CD4-positive, alpha-beta memory T cell (primary cell): ENCODE measurements at regions not wholly inside any gene's neighbourhood (a gene's known extent, or its start where the extent isn't known, plus 50 kb on each side); places are given as distances from the start of the nearest gene placed in this dataset.

Source experiments
- CTCF ChIA-PET: fragments of 350-600 bp; sonication (Branson Sonifier 250); formaldehyde crosslinking; loops from one replicate; lab custom pipeline; 2021; ENCODE audit warnings: inconsistent platforms; ENCODE audit not compliant: partially characterized antibody; lab: Charles Lee
- POLR2A ChIA-PET: fragments of 350-600 bp; sonication (Branson Sonifier 250); formaldehyde crosslinking; loops from one replicate; lab custom pipeline; 2021; ENCODE audit not compliant: partially characterized antibody; lab: Charles Lee
- DNase-seq, 5 donors: peaks; one replicate each; pipeline versions ENCODE4 v3.0.0 to v3.0.0-alpha.2; 2020 to 2022; ENCODE audit warnings: mixed read lengths in 1 of 5
- H3K27ac ChIP-seq: one replicate; pipeline ENCODE4 v1.7.0; 2013; ENCODE audit warnings: low read depth, low read length
- H3K27me3 ChIP-seq: 2 replicates; pipeline ENCODE4 v1.7.0; 2013; ENCODE audit warnings: mild to moderate bottlenecking, low read length, moderate library complexity; ENCODE audit not compliant: insufficient read depth
- H3K36me3 ChIP-seq: 2 replicates; pipeline ENCODE4 v1.7.0; 2013; ENCODE audit warnings: mild to moderate bottlenecking, low read length, moderate library complexity; ENCODE audit not compliant: insufficient read depth
- H3K4me1 ChIP-seq: 2 replicates; pipeline ENCODE4 v1.7.0; 2013; ENCODE audit warnings: mild to moderate bottlenecking, low read length, moderate library complexity; ENCODE audit not compliant: insufficient read depth
- H3K4me3 ChIP-seq, 2 donors: one replicate each; pipeline ENCODE4 v1.7.0; 2013; ENCODE audit warnings: low read length in 2 of 2, mild to moderate bottlenecking in 1 of 2
- H3K9me3 ChIP-seq, 2 donors: one replicate each; pipeline ENCODE4 v1.7.0; 2013; ENCODE audit warnings: low read length in 2 of 2, control low read depth in 1 of 2; ENCODE audit not compliant: control insufficient read depth in 1 of 2
- H3K27ac Mint-ChIP-seq, 7 donors: one replicate each; pipeline ENCODE4 v1.8.0; 2020 to 2021; ENCODE audit warnings: mixed read lengths in 7 of 7, mild to moderate bottlenecking in 6 of 7, inconsistent platforms in 3 of 7, moderate library complexity in 3 of 7
- H3K27me3 Mint-ChIP-seq, 2 donors: one replicate each; pipeline ENCODE4 v1.8.0; 2020 to 2021; ENCODE audit warnings: mixed read lengths in 2 of 2
- H3K36me3 Mint-ChIP-seq, 2 donors: one replicate each; pipeline ENCODE4 v1.8.0; 2020 to 2021; ENCODE audit warnings: mixed read lengths in 2 of 2, inconsistent platforms in 1 of 2, mild to moderate bottlenecking in 1 of 2
- H3K4me1 Mint-ChIP-seq, 4 donors: one replicate each; pipeline ENCODE4 v1.8.0; 2020 to 2021; ENCODE audit warnings: mixed read lengths in 4 of 4, mild to moderate bottlenecking in 1 of 4
- H3K4me3 Mint-ChIP-seq, 8 donors: one replicate each; pipeline ENCODE4 v1.8.0; 2020 to 2021; ENCODE audit warnings: mixed read lengths in 8 of 8, mild to moderate bottlenecking in 7 of 8, moderate library complexity in 6 of 8, inconsistent platforms in 3 of 8
- H3K9me3 Mint-ChIP-seq, 8 donors: one replicate each; pipeline ENCODE4 v1.8.0; 2020 to 2021; ENCODE audit warnings: mixed read lengths in 8 of 8, mild to moderate bottlenecking in 5 of 8, inconsistent platforms in 3 of 8, moderate library complexity in 1 of 8
- intact Hi-C: fragments of 100-400 bp; cut with micrococcal nuclease; formaldehyde crosslinking; loops from one replicate; pipeline ENCODE4 v1.15.1; 2023

DNA sequence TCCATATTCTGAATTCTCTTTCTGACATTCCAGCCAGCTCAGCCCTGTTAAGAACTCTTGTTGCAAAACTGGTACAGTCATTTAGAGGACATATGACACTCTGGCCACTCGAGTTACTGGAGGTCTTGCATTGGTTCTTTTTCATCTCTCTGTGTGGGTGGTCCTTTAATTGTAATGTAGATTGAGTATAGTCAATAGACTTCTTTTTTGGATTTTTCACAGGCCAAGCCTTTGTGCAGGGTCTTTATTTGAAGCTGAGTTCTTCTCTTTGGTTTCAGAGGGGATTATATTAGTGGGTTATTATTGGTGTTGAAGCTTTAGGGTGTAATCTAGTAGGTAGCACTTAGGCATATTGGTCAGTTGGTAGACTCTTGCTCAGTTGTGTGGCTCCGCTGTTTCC is 118.0 kb upstream of the GIMD1 start:
- Mint-ChIP-seq H3K27me3 (peaks cover 0 to 1% of the 10 kb centered on the region in 2 donors), H3K27ac (no peak overlapping the region), H3K9me3 (peaks cover 4 to 19% (median 9%) of the 10 kb centered on the region in 8 donors), H3K4me3 (no peak overlapping the region), H3K36me3 (no peaks in the 10 kb centered on the region), H3K4me1 (no peaks in the 10 kb centered on the region)
- ChIA-PET CTCF (no interaction called here), POLR2A (no interaction called here)
- Histone ChIP-seq H3K9me3 (no peaks in the 10 kb centered on the region), H3K27ac (no peak overlapping the region), H3K4me1 (no peaks in the 10 kb centered on the region), H3K27me3 (no peaks in the 10 kb centered on the region), H3K36me3 (no peaks in the 10 kb centered on the region), H3K4me3 (no peak overlapping the region)
- intact Hi-C loops, result no loop called here
- DNase-seq, result no peak

DNA sequence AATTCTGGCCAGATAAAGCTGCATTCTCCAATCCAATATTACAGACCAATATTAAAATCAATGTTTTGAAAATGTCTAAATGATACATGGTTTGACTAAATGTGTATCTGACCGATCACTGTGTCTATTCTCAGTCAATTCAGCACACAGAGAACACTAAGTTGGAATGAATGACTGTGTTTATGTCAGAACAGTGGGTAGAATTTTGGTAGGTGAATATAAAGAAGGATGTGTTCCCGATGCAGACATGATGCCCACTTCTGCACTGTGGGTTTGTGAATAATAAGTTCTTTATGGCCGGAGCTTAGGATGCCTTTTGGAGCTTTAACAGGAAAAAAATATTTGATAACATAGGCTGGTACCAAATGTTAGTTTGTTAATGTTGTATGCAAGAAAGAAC is 113.2 kb upstream of the GIMD1 start:
- no peak for DNase-seq
- ChIA-PET POLR2A (no interaction called here), CTCF (no interaction called here)
- H3K36me3 ChIP-seq, result no peaks in the 10 kb centered on the region
- H3K9me3 Mint-ChIP-seq, result peaks cover 0 to 11% (median 8%) of the 10 kb centered on the region in 8 donors
- H3K4me1 Mint-ChIP-seq, result no peaks in the 10 kb centered on the region
- intact Hi-C loops, result no loop called here
- peaks cover 0 to 1% of the 10 kb centered on the region in 2 donors for H3K27me3 Mint-ChIP-seq
- no peaks in the 10 kb centered on the region for H3K36me3 Mint-ChIP-seq
- H3K9me3 ChIP-seq, result no peaks in the 10 kb centered on the region
- H3K27ac ChIP-seq, result no peak overlapping the region
- no peaks in the 10 kb centered on the region for H3K4me1 ChIP-seq
- H3K27ac Mint-ChIP-seq, result no peak overlapping the region
- no peak overlapping the region for H3K4me3 Mint-ChIP-seq
- H3K4me3 ChIP-seq, result no peak overlapping the region
- no peaks in the 10 kb centered on the region for H3K27me3 ChIP-seq

- no peaks in the 10 kb centered on the region for H3K4me1 Mint-ChIP-seq
- no peak overlapping the region for H3K27ac ChIP-seq
- no peaks in the 10 kb centered on the region for H3K36me3 Mint-ChIP-seq
- H3K27me3 Mint-ChIP-seq, result peaks cover 0 to 2% of the 10 kb centered on the region in 2 donors
- H3K4me1 ChIP-seq, result no peaks in the 10 kb centered on the region
- intact Hi-C loops, result no loop called here
- DNase-seq, result no peak
- no peak overlapping the region for H3K4me3 Mint-ChIP-seq
- POLR2A ChIA-PET, result no interaction called here
- no peak overlapping the region for H3K4me3 ChIP-seq
- H3K9me3 Mint-ChIP-seq, result peaks cover 0 to 7% (median 0%) of the 10 kb centered on the region in 8 donors
- no peak overlapping the region for H3K27ac Mint-ChIP-seq
- no peaks in the 10 kb centered on the region for H3K9me3 ChIP-seq
- no peaks in the 10 kb centered on the region for H3K36me3 ChIP-seq
- CTCF ChIA-PET, result no interaction called here
- no peaks in the 10 kb centered on the region for H3K27me3 ChIP-seq
These were observed 109.6 kb upstream of the GIMD1 start for GRCh38 chr4:106478152-106478551.

- intact Hi-C loops, result no loop called here
- H3K4me1 Mint-ChIP-seq, result no peaks in the 10 kb centered on the region
- Histone ChIP-seq H3K27ac (no peak overlapping the region), H3K9me3 (no peaks in the 10 kb centered on the region), H3K36me3 (no peaks in the 10 kb centered on the region), H3K27me3 (no peaks in the 10 kb centered on the region), H3K4me3 (no peak overlapping the region), H3K4me1 (no peaks in the 10 kb centered on the region)
- no peak overlapping the region for H3K27ac Mint-ChIP-seq
- H3K27me3 Mint-ChIP-seq, result peaks cover 2% of the 10 kb centered on the region in 2 donors
- no peaks in the 10 kb centered on the region for H3K36me3 Mint-ChIP-seq
- no peak for DNase-seq
- CTCF ChIA-PET, result no interaction called here
- no peak overlapping the region for H3K4me3 Mint-ChIP-seq
- POLR2A ChIA-PET, result no interaction called here
- peaks cover 0 to 9% (median 3%) of the 10 kb centered on the region in 8 donors for H3K9me3 Mint-ChIP-seq
These were observed 108.2 kb upstream of the GIMD1 start for GRCh38 chr4:106476741-106477140.

DNA sequence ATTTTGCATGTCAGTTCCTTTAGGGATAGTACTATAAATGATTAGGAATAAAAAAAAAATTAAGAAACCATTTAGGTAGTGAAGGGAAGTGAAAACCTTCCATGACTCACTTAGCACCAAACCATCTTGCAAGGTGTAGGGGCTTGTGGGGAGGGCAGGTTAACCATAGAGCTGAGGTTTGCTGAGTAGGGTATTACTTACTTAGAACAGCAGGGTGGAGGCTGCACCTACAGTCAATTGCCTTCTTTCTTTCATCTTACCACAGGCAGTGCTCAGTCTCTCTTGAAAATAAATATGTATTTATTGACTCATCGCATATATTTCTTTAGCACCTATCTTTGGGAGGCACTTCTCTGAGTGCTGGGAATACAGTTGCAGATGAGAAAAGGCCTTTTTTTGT is 104.9 kb upstream of the GIMD1 start:
- ChIA-PET CTCF (no interaction called here), POLR2A (no interaction called here)
- H3K36me3 Mint-ChIP-seq, result no peaks in the 10 kb centered on the region
- H3K4me1 Mint-ChIP-seq, result no peaks in the 10 kb centered on the region
- H3K36me3 ChIP-seq, result no peaks in the 10 kb centered on the region
- H3K27me3 Mint-ChIP-seq, result peaks cover 2% of the 10 kb centered on the region in 2 donors
- H3K27ac Mint-ChIP-seq, result no peak overlapping the region
- H3K27ac ChIP-seq, result no peak overlapping the region
- no peaks in the 10 kb centered on the region for H3K9me3 ChIP-seq
- no peaks in the 10 kb centered on the region for H3K27me3 ChIP-seq
- no peak for DNase-seq
- H3K9me3 Mint-ChIP-seq, result peaks cover 0 to 9% (median 2%) of the 10 kb centered on the region in 8 donors
- no peaks in the 10 kb centered on the region for H3K4me1 ChIP-seq
- H3K4me3 ChIP-seq, result no peak overlapping the region
- no peak overlapping the region for H3K4me3 Mint-ChIP-seq
- intact Hi-C loops, result no loop called here

- POLR2A ChIA-PET, result no interaction called here
- Mint-ChIP-seq H3K9me3 (peaks cover 0 to 11% (median 3%) of the 10 kb centered on the region in 8 donors), H3K36me3 (no peaks in the 10 kb centered on the region), H3K4me1 (no peaks in the 10 kb centered on the region), H3K4me3 (no peak overlapping the region), H3K27me3 (peaks cover 2% of the 10 kb centered on the region in 2 donors), H3K27ac (no peak overlapping the region)
- H3K27me3 ChIP-seq, result no peaks in the 10 kb centered on the region
- DNase-seq, result no peak
- CTCF ChIA-PET, result no interaction called here
- H3K36me3 ChIP-seq, result no peaks in the 10 kb centered on the region
- H3K9me3 ChIP-seq, result no peaks in the 10 kb centered on the region
- H3K27ac ChIP-seq, result no peak overlapping the region
- intact Hi-C loops, result no loop called here
- no peak overlapping the region for H3K4me3 ChIP-seq
- no peaks in the 10 kb centered on the region for H3K4me1 ChIP-seq
These were observed 102.6 kb upstream of the GIMD1 start for GRCh38 chr4:106471151-106471550.

GRCh38 chr4:106463622-106464021 is 95.0 kb upstream of the GIMD1 start:
- no peak for DNase-seq
- intact Hi-C loops, result no loop called here
- H3K4me1 Mint-ChIP-seq, result no peaks in the 10 kb centered on the region

GRCh38 chr4:106454581-106454980 is 86.0 kb upstream of the GIMD1 start:
- peaks cover 1 to 7% of the 10 kb centered on the region in 2 donors for H3K27me3 Mint-ChIP-seq
- H3K27ac Mint-ChIP-seq, result no peak overlapping the region
- Histone ChIP-seq H3K4me3 (no peak overlapping the region), H3K27ac (no peak overlapping the region), H3K9me3 (no peaks in the 10 kb centered on the region), H3K27me3 (no peaks in the 10 kb centered on the region), H3K4me1 (no peaks in the 10 kb centered on the region), H3K36me3 (no peaks in the 10 kb centered on the region)
- ChIA-PET CTCF (no interaction called here), POLR2A (no interaction called here)
- H3K4me1 Mint-ChIP-seq, result no peaks in the 10 kb centered on the region
- no peaks in the 10 kb centered on the region for H3K36me3 Mint-ChIP-seq
- intact Hi-C loops, result no loop called here
- DNase-seq, result no peak
- peaks cover 0 to 3% (median 0%) of the 10 kb centered on the region in 8 donors for H3K9me3 Mint-ChIP-seq
- H3K4me3 Mint-ChIP-seq, result no peak overlapping the region

More at GRCh38 chr4:106463622-106464021, 95.0 kb upstream of the GIMD1 start:
- no peaks in the 10 kb centered on the region for H3K9me3 ChIP-seq
- Mint-ChIP-seq H3K27ac (no peak overlapping the region), H3K4me3 (no peak overlapping the region), H3K9me3 (peaks cover 0 to 8% (median 0%) of the 10 kb centered on the region in 8 donors), H3K27me3 (no peaks in the 10 kb centered on the region), H3K36me3 (no peaks in the 10 kb centered on the region)
- no peaks in the 10 kb centered on the region for H3K4me1 ChIP-seq
- no peak overlapping the region for H3K27ac ChIP-seq
- no peaks in the 10 kb centered on the region for H3K27me3 ChIP-seq
- ChIA-PET POLR2A (no interaction called here), CTCF (no interaction called here)
- no peak overlapping the region for H3K4me3 ChIP-seq
- no peaks in the 10 kb centered on the region for H3K36me3 ChIP-seq
